ENCODE measurements at regions not wholly inside any gene's neighbourhood (a gene's known extent, or its start where the extent isn't known, plus 50 kb on each side); places are given as distances from the start of the nearest gene placed in this dataset.

DNA sequence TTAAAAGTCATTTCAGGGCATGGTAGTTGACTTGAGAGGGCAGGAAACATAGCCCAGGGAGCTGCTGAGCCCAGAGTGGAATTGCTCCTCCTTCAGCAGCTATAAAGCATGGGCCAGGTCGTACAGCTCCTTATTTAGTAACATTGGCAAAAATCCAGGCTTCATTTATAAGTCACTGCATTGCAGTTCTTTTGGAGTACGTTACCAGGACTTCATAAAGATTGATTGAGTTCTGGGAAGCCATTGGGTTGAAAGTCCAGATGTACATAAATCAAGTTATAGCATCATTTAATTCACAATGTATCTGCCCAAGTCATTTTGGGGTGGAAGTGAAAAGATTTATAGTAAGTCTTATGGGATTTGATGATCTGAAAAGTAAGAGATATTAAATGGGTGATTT is 53.0 kb upstream of the ANKEF1 start:
- DNase-seq, result no peak

DNA sequence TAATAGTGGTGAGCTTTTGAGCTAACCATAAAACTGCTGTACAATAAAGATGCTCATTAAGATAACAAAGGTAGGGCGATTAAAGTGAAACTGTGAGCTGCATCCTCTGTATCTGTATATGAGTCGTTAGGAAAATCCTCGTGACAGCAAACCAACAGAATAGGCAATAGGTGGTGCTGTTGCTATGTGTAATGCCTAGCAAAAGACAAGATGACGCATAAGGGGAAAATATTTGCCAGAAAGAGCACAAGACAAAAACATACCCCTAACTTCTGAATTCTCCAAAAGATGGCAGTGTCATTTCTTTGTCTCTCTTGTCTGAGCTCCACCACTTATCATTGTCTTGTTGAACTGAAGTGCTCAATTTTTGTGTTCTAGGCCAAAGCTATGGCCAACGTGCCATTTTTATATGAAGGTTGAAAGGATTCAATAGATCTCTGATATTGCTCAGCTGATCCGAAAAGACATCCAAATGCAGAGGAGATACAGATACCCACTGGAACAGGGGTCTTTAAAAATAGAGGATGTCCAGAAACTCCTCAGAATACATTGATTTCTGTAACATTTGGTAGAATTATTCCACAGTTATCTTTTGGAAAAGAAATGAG is 56.3 kb upstream of the ANKEF1 start:
- peak; percentile 13 for DNase-seq

DNA sequence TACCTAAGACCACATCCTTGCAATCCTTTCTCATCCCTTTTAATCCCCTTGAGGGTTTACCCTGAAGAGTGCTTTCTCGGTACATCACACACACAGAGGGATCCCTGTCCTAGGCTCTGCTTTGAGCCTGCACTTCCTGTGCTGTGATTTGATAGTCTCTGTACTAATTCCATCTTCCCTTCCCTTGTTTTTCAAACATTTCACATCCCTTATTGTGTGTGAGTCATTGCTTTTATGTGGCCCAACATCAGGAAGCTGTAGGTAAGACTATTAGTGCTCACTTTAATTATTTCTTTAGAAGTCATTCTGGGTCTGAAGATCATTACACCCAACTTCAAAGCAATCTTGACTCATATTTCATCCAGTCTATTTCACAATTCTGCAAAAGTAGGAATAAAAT is 57.2 kb upstream of the ANKEF1 start:
- no peak for DNase-seq

DNA sequence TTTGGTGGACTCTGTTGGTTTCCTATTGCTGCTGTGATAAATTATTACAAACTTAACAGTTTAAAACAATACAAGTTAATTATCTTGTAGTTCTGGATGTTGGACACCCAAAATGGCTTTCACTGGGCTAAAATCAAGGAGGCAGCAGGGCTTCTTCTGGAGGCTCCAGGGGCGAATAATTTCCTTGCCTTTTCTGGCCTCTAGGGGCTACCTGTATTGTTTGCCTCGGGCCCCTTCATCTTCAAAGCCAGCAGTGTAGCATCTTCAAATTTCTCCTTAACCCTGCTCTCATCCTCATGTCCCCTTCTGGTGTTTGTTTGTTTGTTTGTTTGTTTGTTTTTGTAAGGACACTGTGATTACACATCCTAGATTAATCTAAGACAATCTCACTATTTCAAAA is 60.5 kb upstream of the ANKEF1 start:
- no peak for DNase-seq

DNA sequence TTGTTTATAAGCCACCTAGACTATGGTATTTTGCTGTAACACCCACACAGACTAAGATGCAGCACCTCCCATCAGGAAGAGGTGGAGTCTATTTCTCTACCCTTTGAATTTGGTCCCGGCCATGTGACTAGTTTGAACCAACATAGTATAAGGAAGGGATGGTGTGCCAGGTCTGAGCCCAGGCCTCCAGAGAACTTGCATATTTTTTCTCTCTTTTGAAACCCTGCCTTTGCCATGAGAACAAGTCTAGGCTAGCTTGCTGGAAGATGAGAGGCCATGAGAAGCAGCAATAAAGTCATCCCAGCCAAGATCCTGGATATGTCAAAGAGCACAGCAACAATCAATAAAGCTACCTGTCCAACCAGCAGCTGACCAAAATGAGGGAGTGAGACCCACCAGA is 63.0 kb upstream of the ANKEF1 start:
- no peak for DNase-seq

DNA sequence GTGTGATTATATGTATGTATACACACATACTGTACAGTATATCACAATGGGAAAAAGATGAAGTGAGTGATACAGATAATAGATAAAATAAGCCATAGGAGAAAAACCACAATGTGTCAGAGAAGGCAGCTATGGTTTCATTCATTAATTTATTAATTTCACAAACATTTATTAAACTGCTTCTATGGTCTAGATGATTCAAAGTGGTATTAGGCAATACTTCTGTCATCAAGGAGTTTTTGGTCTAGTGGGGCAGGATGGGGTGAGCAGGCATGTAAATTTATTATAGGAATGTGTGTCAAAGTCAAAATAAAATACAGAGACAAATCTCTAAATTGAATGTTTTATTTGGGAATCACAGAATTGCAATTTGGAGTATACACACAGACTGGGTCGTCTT is 65.2 kb upstream of the ANKEF1 start:
- no peak for DNase-seq

DNA sequence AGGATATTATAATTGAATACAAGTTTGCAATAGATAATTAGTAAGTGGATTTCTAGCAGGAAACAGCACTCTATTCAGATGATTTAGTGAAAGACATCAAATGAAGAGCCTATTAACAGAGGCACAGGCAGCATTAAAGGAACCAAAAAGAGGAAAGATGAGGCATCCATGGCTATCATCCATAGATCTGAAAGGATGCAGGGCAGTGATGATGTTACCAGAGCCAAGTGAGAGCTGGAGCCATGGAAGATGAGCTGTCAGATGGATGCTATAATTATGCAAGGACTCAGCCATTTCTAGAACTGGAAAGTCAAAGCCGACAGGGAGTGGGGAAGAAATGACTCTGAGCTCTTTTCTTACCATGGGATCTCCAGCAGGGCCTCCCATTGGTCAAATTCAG is 66.8 kb upstream of the ANKEF1 start:
- DNase-seq, result no peak

DNA sequence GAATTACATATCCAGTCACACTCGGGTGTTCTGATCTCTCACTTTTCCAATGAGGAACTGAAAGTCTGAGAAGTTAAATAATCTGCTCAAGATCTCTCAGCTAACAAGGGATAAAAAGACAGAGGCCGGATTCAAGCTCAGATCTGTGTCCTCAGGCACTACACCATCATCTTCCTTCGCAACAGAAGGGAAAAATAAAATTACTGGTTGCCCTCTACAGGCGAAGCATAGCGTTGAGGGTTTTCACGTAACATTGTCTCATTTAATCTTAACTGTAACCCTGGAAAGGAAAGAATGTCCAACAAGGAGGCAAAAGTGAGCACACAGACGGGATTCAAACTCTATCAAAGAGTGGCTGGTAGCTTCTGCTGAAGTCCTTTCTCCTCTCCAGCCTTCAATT is 67.8 kb upstream of the ANKEF1 start:
- DNase-seq, result no peak

DNA sequence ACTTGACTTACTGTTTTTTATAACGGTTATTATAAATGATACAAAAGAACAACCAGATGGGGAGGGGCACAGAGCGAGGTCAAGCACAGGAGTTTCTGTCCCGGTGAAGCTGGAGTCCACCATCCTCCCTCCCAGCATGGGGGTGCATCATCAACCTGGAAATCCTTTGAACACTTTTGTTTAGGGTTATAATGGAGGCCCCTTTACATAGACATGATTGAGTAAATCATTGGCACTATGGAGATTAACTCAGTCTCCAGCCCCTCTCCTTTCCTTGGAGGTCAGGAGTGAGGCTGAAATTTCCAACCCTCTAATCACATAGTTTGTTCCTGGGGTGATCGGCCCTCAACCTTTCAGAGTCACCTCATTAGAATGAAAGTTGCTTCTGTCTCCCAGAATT is 71.8 kb upstream of the ANKEF1 start:
- no peak for DNase-seq

DNA sequence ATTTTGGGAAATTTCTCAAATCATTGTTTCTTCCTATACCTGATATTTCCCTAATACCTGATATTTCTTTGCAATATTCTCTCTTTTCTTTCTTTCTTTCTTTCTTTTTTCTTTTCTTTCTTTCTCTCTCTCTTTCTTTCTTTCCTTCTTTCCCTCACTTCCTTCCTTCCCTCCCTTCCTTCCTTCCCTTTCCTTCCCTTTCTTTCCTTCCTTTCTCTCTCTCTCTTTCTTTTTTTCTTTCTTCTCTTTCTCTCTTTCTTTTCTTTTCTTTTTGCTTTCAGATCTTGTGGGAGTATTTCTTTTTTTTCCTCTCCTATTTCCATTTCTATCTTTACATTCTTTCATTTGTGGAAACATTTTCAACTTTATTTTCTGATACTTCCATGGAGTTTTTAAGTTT is 76.1 kb upstream of the ANKEF1 start:
- DNase-seq, result no peak

DNA sequence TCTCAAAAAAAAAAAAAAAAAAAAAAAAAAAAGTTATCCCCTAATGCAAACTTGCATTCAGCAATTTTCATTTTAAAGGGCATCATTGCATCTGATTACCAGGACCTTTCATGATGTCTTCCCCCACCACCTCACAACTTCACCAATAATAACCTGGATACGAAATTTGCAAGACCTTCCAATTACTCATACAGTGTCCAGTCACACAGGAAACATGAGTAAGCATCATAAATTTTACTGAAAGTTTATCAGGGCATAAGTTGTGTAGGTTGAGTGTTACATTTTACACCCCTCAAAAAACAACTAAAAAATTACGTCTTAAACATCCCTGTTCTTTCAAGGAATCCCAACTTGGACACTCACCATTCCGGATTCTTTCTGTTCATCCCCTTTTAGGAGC is 79.1 kb upstream of the ANKEF1 start:
- DNase-seq, result no peak

DNA sequence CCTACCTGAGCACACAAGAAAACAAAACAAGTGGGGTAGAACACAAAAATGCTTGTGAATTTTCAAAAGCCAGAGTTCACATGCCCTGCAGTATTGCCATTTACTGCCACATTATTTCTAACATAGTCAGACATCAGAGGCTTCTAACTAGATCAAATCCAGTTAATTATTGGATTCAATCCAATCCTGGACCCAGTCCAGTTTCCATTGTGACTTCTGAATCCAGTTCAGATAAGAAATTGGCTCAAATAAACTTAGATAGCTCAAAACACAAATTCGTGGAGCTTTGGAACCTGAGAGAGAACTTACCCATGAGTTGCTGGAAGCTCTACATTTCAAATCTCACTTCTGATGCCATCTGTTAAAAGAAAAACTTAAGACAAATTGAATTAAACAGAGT is 85.2 kb upstream of the ANKEF1 start:
- no peak for DNase-seq

DNA sequence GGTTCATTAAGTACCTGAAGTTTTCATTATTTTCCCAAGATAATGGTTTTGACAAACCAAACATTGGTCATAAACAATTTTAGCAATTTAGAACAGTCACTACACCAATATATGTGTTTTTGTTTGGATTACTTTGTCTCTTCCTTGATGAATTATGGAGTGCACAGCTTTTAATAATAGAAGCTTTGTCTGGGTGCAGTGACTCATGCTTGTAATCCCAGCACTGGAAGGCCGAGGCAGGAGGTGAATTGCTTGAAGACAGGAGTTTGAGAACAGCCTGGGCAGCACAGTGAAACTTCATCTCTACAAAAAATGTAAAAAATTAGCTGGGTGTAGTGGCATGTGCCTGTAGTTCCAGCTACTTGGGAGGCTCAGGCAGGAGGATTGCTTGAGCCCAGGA is 89.4 kb upstream of the ANKEF1 start:
- DNase-seq, result no peak

DNA sequence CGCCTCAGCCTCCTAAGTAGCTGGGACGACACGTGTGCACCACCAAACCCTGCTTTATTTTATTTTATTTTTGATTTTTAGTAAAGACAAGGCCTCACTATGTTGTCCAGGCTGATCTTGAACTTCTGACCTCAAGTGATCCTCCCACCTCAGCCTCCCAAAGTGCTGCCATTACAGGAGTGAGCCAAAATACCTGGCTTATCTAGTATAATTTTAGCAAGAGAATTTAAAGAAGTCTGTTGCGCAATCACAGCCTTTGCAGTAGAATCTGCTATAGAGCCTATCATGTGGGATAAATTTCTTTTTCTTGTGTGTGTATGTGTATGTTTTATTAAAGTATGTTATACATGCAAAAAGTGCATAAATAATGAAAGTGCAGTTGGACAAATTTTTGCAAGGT is 92.1 kb upstream of the ANKEF1 start:
- DNase-seq, result no peak

DNA sequence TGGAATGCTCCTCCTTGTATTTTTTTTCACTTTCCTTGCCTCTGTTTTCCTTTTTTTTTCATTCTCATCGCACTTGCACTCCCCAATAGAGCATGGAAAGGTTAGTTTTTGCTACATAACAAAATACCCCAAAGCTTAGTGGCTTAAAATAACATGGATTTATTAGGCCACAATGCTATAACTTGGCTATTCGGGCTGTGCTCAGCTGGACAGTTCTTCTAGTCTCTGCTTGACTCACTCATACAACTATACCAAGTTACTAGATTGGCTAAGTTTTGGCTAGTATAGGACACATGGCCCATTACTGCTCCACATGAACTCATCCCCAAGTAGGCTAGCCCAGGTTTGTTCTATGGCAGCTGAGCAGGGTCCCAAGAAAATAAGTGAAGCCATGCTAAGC is 94.5 kb upstream of the ANKEF1 start:
- no peak for DNase-seq

DNA sequence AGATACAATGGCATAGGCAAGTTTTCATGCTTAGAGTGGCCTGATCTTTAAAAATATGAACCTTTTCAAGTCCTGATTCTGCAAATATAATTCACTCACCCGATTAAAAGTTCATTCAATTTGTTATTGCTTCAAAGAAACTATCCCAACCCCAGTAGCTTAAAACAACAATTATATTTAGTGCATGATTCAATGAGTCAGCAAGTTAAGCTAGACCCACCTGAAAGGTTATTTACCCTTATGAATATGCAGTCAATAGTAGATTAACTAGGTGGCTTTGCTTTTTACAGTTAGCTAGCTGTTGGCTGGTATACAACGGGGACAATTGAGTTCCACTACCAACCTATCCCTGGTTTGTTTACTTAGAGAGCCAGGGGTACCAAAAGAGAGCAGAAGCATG is 95.6 kb upstream of the ANKEF1 start:
- no peak for DNase-seq

DNA sequence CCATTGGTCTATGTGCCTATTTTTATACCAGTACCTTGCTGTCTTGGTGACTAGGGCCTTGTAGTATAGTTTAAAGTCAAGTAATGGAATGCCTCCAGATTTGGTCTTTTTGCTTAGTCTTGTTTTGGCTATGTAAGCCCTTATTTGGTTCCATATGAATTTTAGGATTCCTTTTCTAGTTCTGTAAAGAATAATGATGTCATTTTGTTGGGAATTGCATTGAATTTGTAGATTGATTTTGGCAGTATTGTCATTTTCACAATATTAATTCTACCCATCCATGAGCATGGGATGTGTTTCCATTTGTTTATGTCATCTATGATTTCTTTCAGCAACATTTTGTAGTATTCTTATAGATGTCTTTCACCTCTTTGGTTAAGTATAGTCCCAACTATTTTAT is 96.4 kb upstream of the PAK5 start:
- DNase-seq, result no peak

DNA sequence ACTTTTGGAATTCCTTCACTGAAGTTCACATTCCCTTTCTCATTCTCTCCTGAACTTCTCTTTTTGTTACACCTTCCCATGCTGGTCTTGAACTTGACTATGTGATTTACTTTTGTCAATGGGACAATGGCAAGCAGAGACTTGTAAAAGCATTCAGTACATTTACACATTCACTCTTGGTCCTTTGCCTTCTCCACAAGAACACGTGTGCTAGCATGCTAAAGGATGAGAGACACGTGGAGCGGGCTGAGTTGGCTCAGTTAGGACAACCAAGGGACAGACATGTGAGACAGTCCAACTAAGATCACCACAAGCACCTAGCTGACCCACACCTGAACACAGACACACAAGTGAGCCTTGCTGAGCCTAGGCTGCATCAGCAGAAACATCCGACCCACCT is 91.3 kb upstream of the PAK5 start:
- DNase-seq, result no peak

DNA sequence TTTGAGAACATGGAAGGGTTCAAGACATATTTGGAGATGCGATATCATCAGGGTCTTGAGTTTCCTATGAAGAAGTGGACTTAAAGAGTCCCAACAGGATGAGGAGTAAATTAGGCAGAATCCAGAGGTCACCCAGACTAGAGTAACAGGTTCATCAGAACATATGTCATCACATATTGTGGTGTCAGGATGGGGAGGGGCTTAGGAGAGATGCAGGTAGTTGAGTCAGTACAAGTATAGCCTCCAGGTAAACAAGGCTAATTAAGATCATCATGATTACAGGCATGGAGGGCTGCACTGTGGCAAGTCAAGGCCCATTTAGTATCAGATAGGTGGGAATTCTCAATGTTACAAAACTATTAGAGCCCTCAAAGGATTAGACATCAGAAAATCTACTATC is 90.1 kb upstream of the PAK5 start:
- DNase-seq, result no peak

DNA sequence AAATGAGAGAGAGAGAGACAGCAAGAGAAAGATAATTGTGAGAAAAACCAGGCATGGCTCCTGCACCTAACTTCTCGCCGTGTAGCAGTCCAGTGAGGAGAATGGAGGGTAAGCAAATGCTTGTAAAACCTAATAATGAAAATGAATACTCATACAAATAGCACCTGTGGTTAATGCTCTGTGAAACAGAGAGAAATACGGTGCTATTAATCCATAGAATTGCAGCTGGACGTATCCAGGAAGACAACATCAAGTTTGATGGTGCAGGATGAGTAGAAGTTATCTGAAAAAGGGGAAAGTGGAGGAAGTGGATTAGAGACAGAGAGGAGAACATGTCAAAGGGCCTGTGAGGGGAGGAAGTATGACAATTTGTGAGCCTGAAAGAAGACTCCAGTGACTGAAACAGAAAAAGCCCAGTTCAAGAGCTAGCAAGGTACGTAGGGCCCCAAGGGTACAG is 89.4 kb upstream of the PAK5 start:
- no peak for DNase-seq

DNA sequence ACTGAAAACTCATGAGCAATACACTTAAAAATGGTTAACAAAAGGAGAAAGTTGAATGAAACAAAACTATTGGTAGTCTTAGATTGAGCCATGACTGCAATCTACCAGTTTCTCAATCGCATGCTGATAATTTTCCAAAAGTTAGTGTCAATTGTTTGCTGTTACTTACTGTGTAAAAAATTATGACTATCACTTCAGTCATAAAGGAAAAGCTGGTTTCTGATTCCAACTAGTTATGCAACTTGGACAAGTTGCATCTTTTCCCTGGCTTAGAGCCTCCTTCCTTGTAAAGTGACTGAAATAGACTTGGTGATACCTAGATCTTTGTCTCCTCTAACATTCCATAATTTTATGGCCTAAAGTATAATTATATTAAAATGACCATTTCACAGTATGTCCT is 88.3 kb upstream of the PAK5 start:
- no peak for DNase-seq

DNA sequence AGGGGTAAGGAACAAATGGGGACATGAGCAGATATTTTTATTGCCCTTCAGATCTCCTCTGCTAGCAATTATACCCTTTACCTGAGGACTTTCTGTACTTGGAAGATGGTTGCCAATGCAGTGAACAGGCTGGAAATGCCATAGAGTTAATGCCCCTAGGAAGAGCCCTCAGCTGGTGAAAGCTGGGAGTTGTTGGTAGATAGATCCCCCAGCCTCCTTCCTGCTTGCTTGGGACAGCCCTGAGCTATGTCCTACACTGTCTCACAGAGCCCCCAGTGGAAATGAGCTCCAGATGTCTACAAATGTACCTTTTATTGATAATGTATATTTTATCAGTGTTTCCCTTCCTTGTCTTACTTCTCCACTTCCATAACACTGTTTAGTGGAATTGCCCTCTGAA is 87.6 kb upstream of the PAK5 start:
- no peak for DNase-seq

DNA sequence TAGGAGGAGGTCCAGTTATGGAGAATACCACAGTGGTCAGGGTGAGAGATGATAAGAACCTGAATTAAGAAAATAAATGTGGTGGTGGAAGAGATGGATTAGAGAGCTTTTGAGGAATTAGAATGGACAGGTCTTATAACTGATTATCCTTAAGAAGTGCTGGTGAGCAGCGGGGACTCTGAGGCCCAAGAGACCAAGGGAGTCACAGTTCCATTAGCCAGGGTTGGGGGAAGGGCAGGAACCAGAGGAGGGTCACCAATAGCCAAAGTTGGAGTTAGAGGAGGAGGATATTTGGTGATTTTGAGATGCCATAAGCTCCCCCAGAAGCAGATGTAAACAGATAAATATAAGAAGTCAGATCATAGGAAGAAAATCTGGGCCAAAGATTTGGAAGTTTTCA is 87.1 kb upstream of the PAK5 start:
- no peak for DNase-seq

DNA sequence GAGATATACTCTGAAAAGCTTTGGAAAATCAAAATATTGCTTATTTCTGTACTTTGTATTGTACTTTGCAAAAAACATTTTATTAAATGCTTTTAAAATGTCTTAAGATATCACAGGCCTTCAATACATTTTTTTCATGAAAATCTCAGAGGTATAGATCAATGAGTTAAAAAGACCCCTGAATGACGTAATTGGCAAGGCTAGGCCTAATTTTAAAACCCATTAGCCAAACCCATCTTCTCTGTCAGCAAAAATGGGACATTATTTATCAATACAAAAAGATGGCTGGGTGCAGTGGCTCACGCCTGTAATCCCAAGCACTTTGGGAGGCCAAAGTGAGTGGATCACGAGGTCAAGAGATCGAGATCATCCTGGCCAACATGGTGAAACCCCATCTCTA is 84.8 kb upstream of the PAK5 start:
- no peak for DNase-seq

DNA sequence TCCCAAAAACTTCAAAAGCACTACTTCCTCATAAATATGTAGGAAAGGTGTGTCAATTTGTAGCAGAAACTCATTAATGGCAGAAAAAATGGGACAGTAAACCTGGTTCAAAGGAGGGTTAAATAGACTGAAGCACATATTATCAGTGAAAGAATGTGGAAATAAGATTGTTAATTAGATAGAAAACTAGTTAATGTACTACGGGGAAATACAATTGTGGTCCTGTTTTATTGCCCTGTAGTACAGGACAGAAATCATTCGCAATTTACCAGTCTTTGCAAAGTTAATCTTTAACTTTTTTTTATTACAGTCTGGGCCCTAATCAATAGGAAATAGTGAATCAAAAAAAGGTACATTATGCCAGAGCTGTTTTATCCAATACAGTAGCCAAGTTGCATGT is 82.0 kb upstream of the PAK5 start:
- no peak for DNase-seq
